OCI-LY3 (cell line): ENCODE measurements at regions not wholly inside any gene's neighbourhood (a gene's known extent, or its start where the extent isn't known, plus 50 kb on each side); places are given as distances from the start of the nearest gene placed in this dataset.

Experiments
- H2AFZ ChIP-seq: fragments of 200-600, 300-600 bp; shearing (Covaris generic); 2 replicates; pipeline ENCODE4 v1.6.0; 2014; ENCODE audit warnings: antibody characterized with exemption, low read depth, low read length
- H3K27ac ChIP-seq: fragments of 200-600, 300-600 bp; sonication (generic); 2 replicates; pipeline ENCODE4 v1.5.1; 2014; ENCODE audit warnings: mild to moderate bottlenecking, low read length, moderate library complexity, mixed read lengths
- H3K27me3 ChIP-seq: fragments of 200-600, 300-600 bp; sonication (generic); 2 replicates; pipeline ENCODE4 v1.6.1; 2014; ENCODE audit warnings: low read depth, low read length, mixed read lengths
- H3K36me3 ChIP-seq: fragments of 200-600, 300-600 bp; sonication (generic); replicated peaks from 2 replicates; pipeline ENCODE3; 2014; ENCODE audit warnings: low read depth, low read length, mixed read lengths
- H3K4me1 ChIP-seq: fragments of 300-600, 200-600 bp; sonication (generic); 2 replicates; pipeline ENCODE4 v1.6.1; 2014; ENCODE audit warnings: low read length, mixed read lengths
- H3K4me2 ChIP-seq: fragments of 200-600, 300-600 bp; sonication (generic); 2 replicates; pipeline ENCODE4 v1.6.1; 2014; ENCODE audit warnings: low read length, mixed read lengths
- H3K4me3 ChIP-seq: fragments of 300-600, 200-600 bp; sonication (generic); 2 replicates; pipeline ENCODE4 v1.5.1; 2014; ENCODE audit warnings: antibody characterized with exemption, mild to moderate bottlenecking, low read length, moderate library complexity
- H3K79me2 ChIP-seq: fragments of 300-600, 200-600 bp; shearing (Covaris generic); 2 replicates; pipeline ENCODE4 v1.6.1; 2014; ENCODE audit warnings: mild to moderate bottlenecking, low read length, mixed read lengths
- H3K9ac ChIP-seq: fragments of 300-600, 200-600 bp; shearing (Covaris generic); 2 replicates; pipeline ENCODE4 v1.6.0; 2014; ENCODE audit warnings: mild to moderate bottlenecking, low read length, moderate library complexity
- H3K9me3 ChIP-seq: fragments of 200-600, 300-600 bp; shearing (Covaris generic); 2 replicates; pipeline ENCODE4 v1.6.1; 2014; ENCODE audit warnings: low read length, mixed read lengths; ENCODE audit not compliant: insufficient read depth
- H4K20me1 ChIP-seq: fragments of 200-600, 300-600 bp; sonication (generic); 2 replicates; pipeline ENCODE4 v1.6.1; 2016; ENCODE audit warnings: low read length, mixed read lengths; ENCODE audit not compliant: insufficient read depth
- EZH2phosphoT487 ChIP-seq: fragments of 200-600 bp; shearing (Covaris generic); IDR thresholded peaks from 2 replicates; pipeline ENCODE4 v1.6.1; 2018; ENCODE audit warnings: antibody characterized with exemption, mixed run types, low read depth
- TF ChIP-seq, protein P1 (sequence below): fragments of 200-600, 300-600 bp; sonication (generic); IDR thresholded peaks from 2 replicates; pipeline ENCODE4 v1.5.1; 2014; ENCODE audit warnings: antibody characterized with exemption, low read length, low read depth

DNA sequence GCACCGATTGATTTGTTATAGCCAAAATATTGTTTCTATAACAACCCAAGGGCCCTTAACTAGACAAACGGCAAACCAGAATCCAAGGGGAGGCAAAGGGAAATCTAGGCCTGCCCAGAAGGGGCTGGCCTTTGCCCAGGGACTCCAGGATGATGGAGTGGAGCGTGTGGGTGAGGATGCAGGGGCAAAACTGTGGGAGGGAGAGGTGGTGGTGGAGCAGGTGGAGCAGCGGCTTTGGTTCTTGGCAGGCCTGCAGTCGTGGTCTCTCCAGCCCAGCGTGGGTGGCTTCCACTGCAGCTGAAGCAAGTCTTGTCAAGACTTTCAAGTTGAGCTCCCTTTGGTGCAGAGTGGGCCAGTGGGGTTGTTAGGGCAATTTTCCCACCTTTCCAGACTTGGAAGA is 98.6 kb upstream of the TBCA start:
- no peak overlapping the region for H2AFZ ChIP-seq
- H3K4me2 ChIP-seq: no peak overlapping the region
- no peak overlapping the region for H3K27ac ChIP-seq
- no peaks in the 10 kb centered on the region for H3K27me3 ChIP-seq
- H3K4me3 ChIP-seq: no peak overlapping the region
- no peak overlapping the region for H3K9ac ChIP-seq
- no peaks in the 10 kb centered on the region for H4K20me1 ChIP-seq
- TF ChIP-seq, protein P1, sequence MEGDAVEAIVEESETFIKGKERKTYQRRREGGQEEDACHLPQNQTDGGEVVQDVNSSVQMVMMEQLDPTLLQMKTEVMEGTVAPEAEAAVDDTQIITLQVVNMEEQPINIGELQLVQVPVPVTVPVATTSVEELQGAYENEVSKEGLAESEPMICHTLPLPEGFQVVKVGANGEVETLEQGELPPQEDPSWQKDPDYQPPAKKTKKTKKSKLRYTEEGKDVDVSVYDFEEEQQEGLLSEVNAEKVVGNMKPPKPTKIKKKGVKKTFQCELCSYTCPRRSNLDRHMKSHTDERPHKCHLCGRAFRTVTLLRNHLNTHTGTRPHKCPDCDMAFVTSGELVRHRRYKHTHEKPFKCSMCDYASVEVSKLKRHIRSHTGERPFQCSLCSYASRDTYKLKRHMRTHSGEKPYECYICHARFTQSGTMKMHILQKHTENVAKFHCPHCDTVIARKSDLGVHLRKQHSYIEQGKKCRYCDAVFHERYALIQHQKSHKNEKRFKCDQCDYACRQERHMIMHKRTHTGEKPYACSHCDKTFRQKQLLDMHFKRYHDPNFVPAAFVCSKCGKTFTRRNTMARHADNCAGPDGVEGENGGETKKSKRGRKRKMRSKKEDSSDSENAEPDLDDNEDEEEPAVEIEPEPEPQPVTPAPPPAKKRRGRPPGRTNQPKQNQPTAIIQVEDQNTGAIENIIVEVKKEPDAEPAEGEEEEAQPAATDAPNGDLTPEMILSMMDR: no peak
- no peak for TF ChIP-seq EZH2phosphoT487
- no peaks in the 10 kb centered on the region for H3K79me2 ChIP-seq
- H3K4me1 ChIP-seq: peaks cover 9% of the 10 kb centered on the region
- H3K9me3 ChIP-seq: no peaks in the 10 kb centered on the region
- no peaks in the 10 kb centered on the region for H3K36me3 ChIP-seq

DNA sequence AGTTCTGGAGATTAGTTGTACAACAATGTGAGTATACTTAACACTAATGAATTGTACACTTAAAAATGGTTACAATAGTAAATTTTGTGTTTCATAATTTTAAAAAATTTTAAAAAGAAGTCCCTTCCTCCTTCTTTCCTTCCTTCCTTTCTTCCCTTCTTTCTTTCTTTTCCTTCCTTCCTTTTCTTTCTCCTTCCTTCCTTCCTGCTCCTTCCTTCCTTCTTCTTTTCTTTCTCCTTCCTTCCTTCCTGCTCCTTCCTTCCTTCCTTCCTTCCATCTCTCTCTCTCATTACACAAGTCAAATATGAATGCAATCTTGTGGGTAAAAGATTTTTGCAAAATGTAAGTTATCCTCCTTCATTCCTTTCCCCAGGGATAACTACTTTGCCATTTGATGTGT is 97.1 kb upstream of the TBCA start:
- H4K20me1 ChIP-seq: no peaks in the 10 kb centered on the region
- TF ChIP-seq, protein P1: no peak
- TF ChIP-seq EZH2phosphoT487: no peak

DNA sequence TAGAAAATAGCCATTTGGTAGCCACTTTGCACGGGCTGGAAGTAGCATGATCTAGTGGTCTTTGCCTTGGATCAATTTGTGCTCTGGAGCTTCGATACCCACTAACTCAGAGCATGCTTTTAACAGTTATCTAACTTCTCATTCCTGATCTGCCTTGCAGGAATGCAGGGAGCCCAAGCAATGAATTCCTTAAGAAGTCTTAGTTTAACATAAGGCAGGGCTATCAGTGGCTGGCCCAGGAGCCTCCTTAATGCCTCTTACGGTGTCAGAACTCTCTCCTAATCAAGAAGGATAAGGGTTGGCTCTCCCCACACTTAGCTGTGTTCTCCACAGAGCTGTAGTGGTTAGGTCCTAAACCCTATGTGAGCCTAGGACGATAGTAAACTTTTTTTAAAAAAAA is 95.8 kb upstream of the TBCA start:
- H3K9ac ChIP-seq: no peak overlapping the region
- no peaks in the 10 kb centered on the region for H3K79me2 ChIP-seq
- no peaks in the 10 kb centered on the region for H3K36me3 ChIP-seq
- H3K27ac ChIP-seq: no peak overlapping the region
- no peaks in the 10 kb centered on the region for H4K20me1 ChIP-seq
- no peaks in the 10 kb centered on the region for H3K9me3 ChIP-seq
- H3K4me2 ChIP-seq: no peak overlapping the region
- H3K27me3 ChIP-seq: no peaks in the 10 kb centered on the region
- no peak overlapping the region for H3K4me3 ChIP-seq
- TF ChIP-seq, protein P1: no peak
- TF ChIP-seq EZH2phosphoT487: no peak
- no peaks in the 10 kb centered on the region for H3K4me1 ChIP-seq
- 0 out of 2 replicates have a peak overlapping the region, but pooled peaks have one; percentile 13 for H2AFZ ChIP-seq

More for the DNA sequence above, 97.1 kb upstream of the TBCA start:
- no peak overlapping the region for H2AFZ ChIP-seq
- no peaks in the 10 kb centered on the region for H3K36me3 ChIP-seq
- H3K27ac ChIP-seq: no peak overlapping the region
- no peak overlapping the region for H3K4me2 ChIP-seq
- no peak overlapping the region for H3K4me3 ChIP-seq
- H3K27me3 ChIP-seq: no peaks in the 10 kb centered on the region
- H3K9me3 ChIP-seq: no peaks in the 10 kb centered on the region
- H3K9ac ChIP-seq: no peak overlapping the region
- H3K79me2 ChIP-seq: no peaks in the 10 kb centered on the region
- H3K4me1 ChIP-seq: no peaks in the 10 kb centered on the region

DNA sequence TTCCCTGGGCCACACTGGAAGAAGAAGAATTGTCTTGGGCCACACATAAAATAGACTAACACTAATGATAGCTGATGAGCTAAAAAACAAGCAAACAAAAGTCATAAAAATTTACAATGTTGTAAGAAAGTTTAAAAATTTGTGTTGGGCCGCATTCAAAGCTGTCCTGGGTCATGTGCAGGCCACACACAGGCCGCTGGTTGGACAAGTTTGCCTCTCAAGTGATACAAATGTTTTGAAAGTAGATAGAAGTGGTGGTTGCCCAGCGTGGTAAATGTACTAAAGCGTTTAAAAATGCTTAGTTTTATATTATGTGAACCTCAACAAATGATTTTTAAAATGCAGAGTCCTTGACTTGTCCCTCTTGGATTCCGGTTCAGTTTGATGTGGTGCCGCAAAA is 94.9 kb upstream of the TBCA start:
- TF ChIP-seq, protein P1: no peak
- TF ChIP-seq EZH2phosphoT487: no peak
- Histone ChIP-seq H3K4me1 (no peaks in the 10 kb centered on the region), H3K27me3 (no peaks in the 10 kb centered on the region), H3K27ac (no peak overlapping the region), H3K79me2 (no peaks in the 10 kb centered on the region), H3K4me3 (no peak overlapping the region), H3K36me3 (no peaks in the 10 kb centered on the region), H3K9ac (no peak overlapping the region), H4K20me1 (no peaks in the 10 kb centered on the region), H3K9me3 (no peaks in the 10 kb centered on the region), H2AFZ (no peak overlapping the region), H3K4me2 (no peak overlapping the region)
